Dendritic cell treated with granulocyte-macrophage colony-stimulating factor and Interleukin-4, amounts not matched to agents 40 ng/mL and 50 ng/mL, for 4 days (primary cell): ENCODE measurements at regions not wholly inside any gene's neighbourhood (a gene's known extent, or its start where the extent isn't known, plus 50 kb on each side); places are given as distances from the start of the nearest gene placed in this dataset.
"Not testable (repeated sequence)": the region's sequence is repeated elsewhere in the genome, so short reads cannot be mapped to it uniquely, and the experiment has no call there.

Source experiments
- H3K27ac Mint-ChIP-seq: one replicate; pipeline ENCODE4 v1.8.0; 2022; ENCODE audit warnings: mild to moderate bottlenecking, mixed read lengths
- H3K27me3 Mint-ChIP-seq: one replicate; pipeline ENCODE4 v1.8.0; 2022; ENCODE audit warnings: mild to moderate bottlenecking, mixed read lengths
- H3K36me3 Mint-ChIP-seq: one replicate; pipeline ENCODE4 v1.8.0; 2022; ENCODE audit warnings: low read depth, mixed read lengths
- H3K4me1 Mint-ChIP-seq: one replicate; pipeline ENCODE4 v1.8.0; 2022; ENCODE audit warnings: low read depth, mixed read lengths
- H3K4me3 Mint-ChIP-seq: one replicate; pipeline ENCODE4 v1.8.0; 2022; ENCODE audit warnings: mild to moderate bottlenecking, moderate library complexity, mixed read lengths
- H3K9me3 Mint-ChIP-seq: one replicate; pipeline ENCODE4 v1.8.0; 2022; ENCODE audit warnings: mixed read lengths
- intact Hi-C: fragments of 100-400 bp; cut with micrococcal nuclease; formaldehyde crosslinking; loops from one replicate; pipeline ENCODE4 v1.15.0; 2022

GRCh38 chr2:159880729-159881128 lies 82.7 kb upstream of the CD302 start:
- H3K27me3 Mint-ChIP-seq = no peaks in the 10 kb centered on the region
- H3K27ac Mint-ChIP-seq = no peak overlapping the region
- H3K4me3 Mint-ChIP-seq = no peak overlapping the region
- H3K36me3 Mint-ChIP-seq = peaks cover 52% of the 10 kb centered on the region
- intact Hi-C loops = no loop called here
- H3K9me3 Mint-ChIP-seq = no peaks in the 10 kb centered on the region
- no peaks in the 10 kb centered on the region for H3K4me1 Mint-ChIP-seq

- H3K36me3 Mint-ChIP-seq = peaks cover 51% of the 10 kb centered on the region
- H3K9me3 Mint-ChIP-seq = no peaks in the 10 kb centered on the region
- no peak overlapping the region for H3K27ac Mint-ChIP-seq
- no peak overlapping the region for H3K4me3 Mint-ChIP-seq
- no peaks in the 10 kb centered on the region for H3K27me3 Mint-ChIP-seq
- intact Hi-C loops = no loop called here
- no peaks in the 10 kb centered on the region for H3K4me1 Mint-ChIP-seq
These were observed 81.1 kb upstream of the CD302 start for GRCh38 chr2:159879051-159879604.

- Mint-ChIP-seq H3K27me3 (no peaks in the 10 kb centered on the region), H3K4me3 (no peak overlapping the region), H3K9me3 (no peaks in the 10 kb centered on the region), H3K4me1 (peaks cover 13% of the 10 kb centered on the region), H3K36me3 (peaks cover 50% of the 10 kb centered on the region), H3K27ac (no peak overlapping the region)
- intact Hi-C loops = no loop called here
These were observed 77.1 kb upstream of the CD302 start for GRCh38 chr2:159875083-159875482.

DNA sequence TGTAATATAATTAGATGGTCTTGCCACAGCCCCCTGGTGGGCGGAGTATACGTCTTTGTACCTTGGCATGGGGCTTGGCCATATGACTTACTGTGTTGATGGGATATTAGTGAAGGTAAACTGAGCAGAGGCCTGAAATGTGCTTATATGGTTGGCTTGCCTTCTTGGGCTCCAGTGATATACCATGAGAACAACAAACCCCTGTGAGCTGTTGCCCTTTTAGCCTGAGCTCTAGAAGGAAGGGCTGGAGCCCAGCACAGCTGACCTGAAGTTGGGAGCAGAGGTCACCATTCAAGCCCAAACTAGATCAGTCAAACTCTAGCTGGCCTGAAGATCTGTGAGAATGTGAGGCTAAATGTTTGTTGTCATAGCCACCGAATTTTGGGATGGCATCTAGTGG lies 75.2 kb upstream of the CD302 start:
- intact Hi-C loops = no loop called here
- H3K9me3 Mint-ChIP-seq = no peaks in the 10 kb centered on the region
- H3K36me3 Mint-ChIP-seq = peaks cover 45% of the 10 kb centered on the region
- peak overlapping the region; percentile 0 for H3K27ac Mint-ChIP-seq
- H3K27me3 Mint-ChIP-seq = no peaks in the 10 kb centered on the region
- H3K4me1 Mint-ChIP-seq = peaks cover 13% of the 10 kb centered on the region
- H3K4me3 Mint-ChIP-seq = no peak overlapping the region

DNA sequence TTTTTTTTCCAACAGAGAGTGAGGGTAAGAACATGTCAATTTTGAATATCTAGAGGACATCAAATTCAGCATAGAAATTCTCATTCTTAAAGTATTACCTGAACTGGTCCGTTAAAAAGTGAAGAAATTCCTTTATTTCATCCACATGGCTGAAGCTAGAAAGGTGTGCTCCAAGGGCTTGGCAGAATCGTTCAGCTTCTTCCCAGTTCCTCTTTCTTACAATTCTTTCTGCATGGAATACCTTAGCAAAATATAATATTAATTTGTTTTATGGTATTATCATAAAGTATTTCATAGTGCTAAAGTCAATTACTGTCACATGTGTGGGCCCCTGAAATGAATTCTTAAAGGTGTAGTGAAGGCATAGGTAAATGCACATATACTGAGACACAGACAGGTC lies 74.3 kb upstream of the CD302 start:
- Mint-ChIP-seq H3K27me3 (no peaks in the 10 kb centered on the region), H3K4me3 (no peak overlapping the region), H3K9me3 (no peaks in the 10 kb centered on the region), H3K27ac (peak overlapping the region; percentile 4), H3K4me1 (peaks cover 13% of the 10 kb centered on the region), H3K36me3 (peaks cover 40% of the 10 kb centered on the region)
- intact Hi-C loops = no loop called here

- Mint-ChIP-seq H3K4me1 (peaks cover 13% of the 10 kb centered on the region), H3K36me3 (peaks cover 49% of the 10 kb centered on the region)
- H3K27me3 Mint-ChIP-seq, intact Hi-C loops, H3K9me3 Mint-ChIP-seq, H3K27ac Mint-ChIP-seq, H3K4me3 Mint-ChIP-seq: not testable (repeated sequence)
These were observed 70.7 kb upstream of the CD302 start for GRCh38 chr2:159868598-159869159.

GRCh38 chr2:159867567-159868361 lies 69.8 kb upstream of the CD302 start:
- Mint-ChIP-seq H3K27ac (no peak overlapping the region), H3K4me3 (no peak overlapping the region), H3K9me3 (no peaks in the 10 kb centered on the region), H3K36me3 (peaks cover 54% of the 10 kb centered on the region), H3K4me1 (peaks cover 8% of the 10 kb centered on the region), H3K27me3 (no peaks in the 10 kb centered on the region)
- intact Hi-C loops = no loop called here

DNA sequence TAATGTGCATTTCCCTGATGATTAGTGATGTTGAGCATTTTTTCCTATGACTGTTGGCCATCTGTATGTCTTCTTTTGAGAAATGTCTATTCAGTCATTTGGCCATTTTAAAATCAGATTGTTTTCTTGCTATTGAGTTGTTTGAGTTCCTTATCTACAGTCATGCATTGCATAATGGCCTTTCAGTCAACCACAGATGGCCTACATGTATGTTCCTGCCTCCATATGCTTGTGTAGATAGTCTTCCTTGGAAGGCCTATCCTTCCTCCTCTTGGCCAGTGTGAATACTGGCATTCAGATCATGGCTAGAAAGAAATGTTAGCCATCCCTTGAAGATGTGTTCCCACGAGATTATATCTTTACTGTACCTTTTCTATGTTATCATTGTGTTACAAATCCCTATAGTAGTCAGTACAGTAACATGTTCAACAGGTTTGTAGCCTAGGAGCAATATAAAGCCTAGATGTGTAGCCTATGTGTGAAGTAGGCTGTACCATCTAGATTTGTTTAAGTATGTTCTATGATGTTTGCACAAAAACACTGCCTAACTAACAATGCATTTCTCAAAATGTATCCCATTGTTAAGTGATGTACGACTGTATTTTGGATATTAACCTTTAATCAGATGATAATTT lies 65.6 kb upstream of the CD302 start:
- no peak overlapping the region for H3K27ac Mint-ChIP-seq
- peaks cover 8% of the 10 kb centered on the region for H3K4me1 Mint-ChIP-seq
- no peaks in the 10 kb centered on the region for H3K27me3 Mint-ChIP-seq
- peaks cover 64% of the 10 kb centered on the region for H3K36me3 Mint-ChIP-seq
- intact Hi-C loops = no loop called here
- H3K4me3 Mint-ChIP-seq = no peak overlapping the region
- H3K9me3 Mint-ChIP-seq = no peaks in the 10 kb centered on the region

GRCh38 chr2:159860581-159861310 lies 62.7 kb upstream of the CD302 start:
- H3K9me3 Mint-ChIP-seq = no peaks in the 10 kb centered on the region
- H3K4me1 Mint-ChIP-seq = peaks cover 11% of the 10 kb centered on the region
- no peak overlapping the region for H3K27ac Mint-ChIP-seq
- peaks cover 64% of the 10 kb centered on the region for H3K36me3 Mint-ChIP-seq
- no peak overlapping the region for H3K4me3 Mint-ChIP-seq
- intact Hi-C loops = no loop called here
- H3K27me3 Mint-ChIP-seq = no peaks in the 10 kb centered on the region

DNA sequence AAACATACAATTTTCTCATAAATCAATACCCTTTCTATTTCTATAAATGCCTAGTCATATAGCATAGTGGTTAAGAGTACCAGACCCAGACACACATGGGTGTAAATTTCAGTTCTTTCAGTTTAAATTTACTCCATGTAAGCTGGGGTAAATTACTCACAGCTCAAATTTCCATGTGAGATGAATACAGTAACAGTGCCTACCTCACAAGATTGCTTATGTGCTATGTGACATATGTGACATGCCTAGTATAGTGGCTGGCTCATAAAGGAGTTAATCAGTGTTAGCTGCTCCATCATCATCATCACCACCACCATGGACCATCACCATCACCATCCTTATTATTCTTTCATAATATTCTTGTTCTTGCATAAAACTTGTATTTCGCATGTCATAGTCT lies 61.6 kb upstream of the CD302 start:
- no peak overlapping the region for H3K4me3 Mint-ChIP-seq
- peaks cover 63% of the 10 kb centered on the region for H3K36me3 Mint-ChIP-seq
- H3K9me3 Mint-ChIP-seq = no peaks in the 10 kb centered on the region
- peaks cover 23% of the 10 kb centered on the region for H3K4me1 Mint-ChIP-seq
- no peaks in the 10 kb centered on the region for H3K27me3 Mint-ChIP-seq
- H3K27ac Mint-ChIP-seq = no peak overlapping the region
- intact Hi-C loops = no loop called here

DNA sequence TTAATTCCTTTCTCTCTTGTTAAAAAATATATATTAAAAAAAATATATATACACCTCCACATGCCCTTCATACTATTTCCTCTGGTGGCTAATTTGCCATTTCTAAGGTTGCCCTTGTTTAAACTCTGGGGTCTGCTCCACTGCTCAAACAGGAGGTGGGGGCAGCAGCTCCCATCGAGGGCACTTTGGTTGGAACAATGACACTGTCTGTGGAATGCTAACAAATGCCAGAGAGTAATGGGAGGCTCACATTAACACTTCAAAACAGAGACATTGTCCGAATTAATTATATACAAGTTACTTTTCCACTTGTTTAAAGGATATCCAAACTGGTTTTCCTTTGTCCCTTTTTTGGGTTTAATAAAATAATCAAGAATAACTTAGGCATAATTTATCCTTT lies 58.8 kb upstream of the CD302 start:
- H3K9me3 Mint-ChIP-seq = no peaks in the 10 kb centered on the region
- H3K4me3 Mint-ChIP-seq = no peak overlapping the region
- H3K4me1 Mint-ChIP-seq = peaks cover 27% of the 10 kb centered on the region
- no peak overlapping the region for H3K27ac Mint-ChIP-seq
- H3K36me3 Mint-ChIP-seq = peaks cover 49% of the 10 kb centered on the region
- intact Hi-C loops = no loop called here
- H3K27me3 Mint-ChIP-seq = no peaks in the 10 kb centered on the region

GRCh38 chr2:159855557-159856061 lies 57.6 kb upstream of the CD302 start:
- intact Hi-C loops = no loop called here
- Mint-ChIP-seq H3K27ac (no peak overlapping the region), H3K9me3 (no peaks in the 10 kb centered on the region), H3K4me1 (peaks cover 27% of the 10 kb centered on the region), H3K27me3 (no peaks in the 10 kb centered on the region), H3K4me3 (no peak overlapping the region), H3K36me3 (peaks cover 57% of the 10 kb centered on the region)

GRCh38 chr2:159855143-159855542 lies 57.1 kb upstream of the CD302 start:
- H3K27me3 Mint-ChIP-seq = no peaks in the 10 kb centered on the region
- no peaks in the 10 kb centered on the region for H3K9me3 Mint-ChIP-seq
- H3K36me3 Mint-ChIP-seq = peaks cover 52% of the 10 kb centered on the region
- intact Hi-C loops = no loop called here
- H3K27ac Mint-ChIP-seq = no peak overlapping the region
- peaks cover 22% of the 10 kb centered on the region for H3K4me1 Mint-ChIP-seq
- H3K4me3 Mint-ChIP-seq = peak overlapping the region; percentile 17

- Mint-ChIP-seq H3K27ac (no peak overlapping the region), H3K36me3 (peaks cover 46% of the 10 kb centered on the region), H3K27me3 (no peaks in the 10 kb centered on the region), H3K9me3 (no peaks in the 10 kb centered on the region), H3K4me3 (no peak overlapping the region), H3K4me1 (peaks cover 23% of the 10 kb centered on the region)
- intact Hi-C loops = no loop called here
These were observed 56.5 kb upstream of the CD302 start for GRCh38 chr2:159854481-159854880.
